Upper lobe of right lung (tissue), 1 donor: ENCODE measurements at regions not wholly inside any gene's neighbourhood (a gene's known extent, or its start where the extent isn't known, plus 50 kb on each side); places are given as distances from the start of the nearest gene placed in this dataset.

Experiments used
- ATAC-seq: fragments of 200-7000 bp; cut with Tn5 transposase; one replicate; pipeline ENCODE4 v1.9.1; 2020; ENCODE audit warnings: mild to moderate bottlenecking, moderate library complexity
- DNase-seq: peaks from one replicate; pipeline ENCODE4 v3.0.0-alpha.2; 2020
- H3K27ac ChIP-seq: fragments of 200-600 bp; one replicate; pipeline ENCODE4 v1.8.0; 2022
- H3K27me3 ChIP-seq: fragments of 200-600 bp; one replicate; pipeline ENCODE4 v1.8.0; 2022; ENCODE audit warnings: mild to moderate bottlenecking
- H3K36me3 ChIP-seq: fragments of 200-600 bp; one replicate; pipeline ENCODE4 v1.8.0; 2022
- H3K4me1 ChIP-seq: fragments of 200-600 bp; one replicate; pipeline ENCODE4 v1.8.0; 2022
- H3K4me3 ChIP-seq: fragments of 200-600 bp; one replicate; pipeline ENCODE4 v1.8.0; 2022; ENCODE audit warnings: mild to moderate bottlenecking
- H3K9me3 ChIP-seq: fragments of 200-600 bp; one replicate; pipeline ENCODE4 v1.8.0; 2022
- CTCF ChIP-seq: fragments of 200-600 bp; IDR thresholded peaks from one replicate; pipeline ENCODE4 v1.8.0; 2022; ENCODE audit warnings: antibody characterized with exemption
- intact Hi-C: fragments of 100-400 bp; cut with DNase I; formaldehyde crosslinking; loops from one replicate; pipeline ENCODE4 v1.11.0; 2022
- donor health status: DM: no; HTN: yes; CAD: no; lungs with severe emphysema.

- H3K27ac ChIP-seq: no peak overlapping the region
- H3K4me1 ChIP-seq: no peaks in the 10 kb centered on the region
- TF ChIP-seq CTCF: no peak
- ATAC-seq (no peak), DNase-seq (no peak)
- no peaks in the 10 kb centered on the region for H3K36me3 ChIP-seq
- H3K4me3 ChIP-seq: no peak overlapping the region
- intact Hi-C loops: no loop called here
- H3K9me3 ChIP-seq: no peaks in the 10 kb centered on the region
- no peaks in the 10 kb centered on the region for H3K27me3 ChIP-seq
Measured at GRCh38 chrX:40165861-40166260, 68.1 kb upstream of the BCOR start.

GRCh38 chrX:40165206-40165605 lies 67.4 kb upstream of the BCOR start:
- no peak for DNase-seq
- no peaks in the 10 kb centered on the region for H3K9me3 ChIP-seq
- no peaks in the 10 kb centered on the region for H3K4me1 ChIP-seq
- ATAC-seq: no peak
- no peak overlapping the region for H3K27ac ChIP-seq
- intact Hi-C loops: no loop called here
- H3K27me3 ChIP-seq: no peaks in the 10 kb centered on the region
- H3K4me3 ChIP-seq: no peak overlapping the region
- H3K36me3 ChIP-seq: no peaks in the 10 kb centered on the region
- TF ChIP-seq CTCF: no peak

- ATAC-seq: no peak
- no peaks in the 10 kb centered on the region for H3K4me1 ChIP-seq
- intact Hi-C loops: no loop called here
- no peak for DNase-seq
- H3K9me3 ChIP-seq: no peaks in the 10 kb centered on the region
- no peaks in the 10 kb centered on the region for H3K27me3 ChIP-seq
- no peaks in the 10 kb centered on the region for H3K36me3 ChIP-seq
- no peak overlapping the region for H3K4me3 ChIP-seq
- TF ChIP-seq CTCF: no peak
- H3K27ac ChIP-seq: no peak overlapping the region
Measured at GRCh38 chrX:40164751-40165150, 67.0 kb upstream of the BCOR start.

GRCh38 chrX:40158036-40158706 lies 60.4 kb upstream of the BCOR start:
- peak overlapping the region; percentile 75 for H3K27ac ChIP-seq
- H3K4me3 ChIP-seq: peak overlapping the region; percentile 48
- H3K36me3 ChIP-seq: no peaks in the 10 kb centered on the region
- no peaks in the 10 kb centered on the region for H3K27me3 ChIP-seq
- DNase-seq: peak; percentile 72
- H3K9me3 ChIP-seq: no peaks in the 10 kb centered on the region
- peak; percentile 25 for TF ChIP-seq CTCF
- H3K4me1 ChIP-seq: peaks cover 4% of the 10 kb centered on the region
- ATAC-seq: peak; percentile 82
- intact Hi-C loops: loop anchor here (10.0 kb wide), 1 partner anchor 53 kb away; no protein-coding TSS in a partner anchor

GRCh38 chrX:40157228-40158035 lies 59.7 kb upstream of the BCOR start:
- no peaks in the 10 kb centered on the region for H3K9me3 ChIP-seq
- H3K4me3 ChIP-seq: peak overlapping the region; percentile 48
- H3K27ac ChIP-seq: peak overlapping the region; percentile 75
- no peaks in the 10 kb centered on the region for H3K36me3 ChIP-seq
- TF ChIP-seq CTCF: no peak
- intact Hi-C loops: loop anchor here (10.0 kb wide), 1 partner anchor 53 kb away; no protein-coding TSS in a partner anchor
- ATAC-seq: no peak
- peaks cover 4% of the 10 kb centered on the region for H3K4me1 ChIP-seq
- no peaks in the 10 kb centered on the region for H3K27me3 ChIP-seq
- DNase-seq: no peak
